GM21529 (cell line): ENCODE measurements at regions not wholly inside any gene's neighbourhood (a gene's known extent, or its start where the extent isn't known, plus 50 kb on each side); places are given as distances from the start of the nearest gene placed in this dataset.
"Not testable (repeated sequence)": the region's sequence is repeated elsewhere in the genome, so short reads cannot be mapped to it uniquely, and the experiment has no call there.

Experiments
- ATAC-seq: cut with Tn5 transposase; IDR thresholded peaks from one replicate; pipeline ENCODE4 v1.9.1; 2021; ENCODE audit not compliant: unreplicated experiment

DNA sequence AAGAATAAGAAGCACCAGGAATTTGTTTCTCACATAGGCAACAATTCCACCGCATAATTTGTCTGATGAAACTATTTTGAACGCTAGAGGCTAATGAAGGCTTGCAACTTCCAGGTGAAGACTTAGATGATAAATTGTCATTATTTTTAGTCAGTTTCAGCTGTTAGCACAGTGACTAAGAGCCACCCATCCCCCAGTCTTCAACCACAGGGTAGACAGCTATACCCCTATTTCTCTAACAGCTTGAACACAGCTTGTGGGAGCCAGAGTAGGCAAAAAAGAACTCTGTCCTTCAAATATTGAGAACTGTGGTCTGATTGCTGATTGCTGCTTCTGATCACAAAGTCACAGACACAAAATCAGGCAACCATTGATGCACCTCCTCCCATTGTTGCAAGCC, 1124.8 kb upstream of the PRR20A start:
- no peak for ATAC-seq

DNA sequence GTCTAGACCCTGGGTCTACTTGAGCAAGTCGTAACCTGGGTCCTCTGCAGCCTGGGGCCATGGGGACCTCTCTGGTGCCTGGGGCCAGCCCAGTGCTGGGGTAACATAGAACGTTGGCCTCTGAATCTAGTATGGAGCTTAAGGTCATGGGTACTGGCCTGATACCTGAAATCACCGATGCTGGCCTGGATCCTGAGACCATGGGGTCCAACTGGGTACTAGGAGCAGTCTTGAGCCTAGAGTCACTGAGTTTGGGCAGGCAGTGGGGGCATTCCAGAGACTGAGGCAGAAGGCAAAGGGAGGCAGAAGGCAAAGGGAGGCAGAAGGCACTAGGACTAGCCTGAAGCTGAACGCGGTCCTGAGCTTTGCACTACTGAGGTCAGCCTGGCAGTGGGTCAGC, 1121.1 kb upstream of the PRR20A start:
- no peak for ATAC-seq

DNA sequence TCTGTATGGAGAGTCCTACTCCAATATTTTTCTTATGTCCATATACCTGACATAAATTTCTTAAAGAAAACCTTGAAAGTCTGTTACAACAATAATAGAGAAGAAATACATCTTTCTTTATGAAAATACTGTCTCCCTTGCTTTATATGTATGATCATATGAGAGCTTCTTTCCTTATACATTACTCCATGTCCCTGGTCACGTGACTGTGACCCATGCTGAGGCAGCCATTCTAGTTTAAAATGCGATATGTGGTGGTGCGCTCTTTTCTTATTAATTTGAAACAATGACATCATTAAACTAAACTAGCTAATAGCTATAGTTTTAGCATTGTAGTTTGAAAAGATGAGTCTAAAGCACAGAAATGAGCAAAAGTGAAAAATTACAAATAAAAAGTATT, 1120.3 kb upstream of the PRR20A start:
- no peak for ATAC-seq

DNA sequence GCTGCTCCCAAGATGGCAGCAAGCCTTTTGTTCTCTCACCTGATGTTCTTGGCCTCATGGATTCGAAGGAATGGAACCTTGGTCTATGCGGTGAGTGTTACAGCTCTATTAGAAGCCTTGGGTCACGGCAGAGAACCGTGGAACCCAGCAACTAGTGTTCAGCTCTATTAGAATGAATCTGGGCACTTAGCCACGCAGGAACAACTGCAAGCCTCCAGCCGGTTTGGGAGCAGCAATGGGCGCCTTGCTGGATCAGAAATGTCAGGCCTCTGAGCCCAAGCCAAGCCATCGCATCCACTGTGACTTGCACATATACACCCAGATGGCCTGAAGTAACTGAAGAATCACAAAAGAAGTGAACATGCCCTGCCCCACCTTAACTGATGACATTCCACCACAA, 1100.7 kb upstream of the PRR20A start:
- ATAC-seq, result no peak

DNA sequence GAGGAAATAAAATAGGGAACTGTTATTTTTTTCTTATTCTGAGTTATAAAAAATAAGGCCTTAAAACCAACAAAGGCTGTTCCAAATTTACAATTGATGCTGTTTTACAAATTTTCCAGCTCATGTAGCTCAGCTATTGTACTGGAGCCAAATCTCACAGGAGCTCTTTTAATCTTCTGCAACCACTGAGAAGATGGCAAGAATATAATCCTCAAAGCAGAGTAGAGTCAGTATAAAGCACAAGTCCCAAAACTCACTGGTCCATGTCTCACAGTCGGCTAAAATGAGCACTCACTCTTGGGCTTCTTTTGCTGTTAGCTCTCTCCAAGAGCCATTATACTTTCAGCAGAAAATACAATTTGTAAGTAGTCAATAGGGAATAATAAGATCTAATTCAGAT, 1074.4 kb upstream of the PRR20A start:
- no peak for ATAC-seq

DNA sequence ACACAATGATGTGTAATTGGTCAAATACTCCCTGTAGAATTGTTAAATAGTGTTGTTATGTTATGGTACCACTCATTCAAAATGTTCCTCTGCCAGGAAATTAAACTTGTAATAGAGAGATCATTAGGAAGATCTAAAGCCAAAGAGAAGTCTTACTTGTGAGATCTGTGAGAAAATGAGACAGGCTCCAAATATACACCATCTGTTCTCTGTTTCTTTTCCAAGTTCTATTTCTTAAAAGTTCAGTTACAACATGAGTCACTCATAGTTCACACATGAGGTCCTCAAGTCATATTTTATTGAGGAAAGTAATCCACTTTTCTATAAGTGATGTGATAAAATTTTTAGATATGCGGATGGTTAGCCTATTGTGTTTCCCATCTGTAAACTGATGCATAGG, 1038.1 kb upstream of the PRR20A start:
- no peak for ATAC-seq

DNA sequence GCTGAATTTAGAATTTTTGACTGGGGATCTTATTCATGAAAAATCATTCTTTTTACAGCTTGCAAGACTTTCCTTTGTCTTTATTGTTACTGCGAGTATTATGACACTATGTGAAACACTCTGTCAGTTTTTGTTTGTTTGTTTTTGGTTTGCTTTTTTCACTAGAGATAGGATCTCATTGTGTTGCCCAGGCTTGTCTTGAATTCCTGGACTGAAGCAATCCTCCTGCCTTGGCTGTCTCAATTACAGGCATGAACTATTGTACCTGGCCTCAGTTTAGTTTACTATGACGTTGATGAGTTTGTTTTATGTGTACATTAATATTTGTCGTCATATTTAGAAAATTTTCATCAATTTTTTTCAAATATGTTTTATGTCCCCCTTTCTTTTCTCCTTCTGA, 1030.0 kb upstream of the PRR20A start:
- ATAC-seq, result no peak

DNA sequence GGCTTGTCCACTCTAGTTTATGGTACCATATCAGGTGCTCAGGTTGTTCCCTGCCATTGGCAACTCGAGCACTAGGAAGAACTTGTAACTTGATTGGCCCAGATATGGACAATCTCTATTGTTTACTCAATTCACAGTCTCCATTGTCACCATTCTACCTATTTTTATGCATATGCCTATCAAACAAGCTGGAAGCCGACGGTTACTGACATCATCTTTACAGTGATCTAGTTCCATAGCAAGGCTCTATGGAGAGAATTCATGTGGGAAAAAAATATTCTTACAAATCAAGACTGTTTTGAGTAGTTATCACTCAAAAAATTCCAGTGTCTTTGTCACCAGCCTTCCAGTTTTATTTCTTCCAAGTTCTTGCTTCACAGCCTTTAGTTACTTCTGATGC, 1006.2 kb upstream of the PRR20A start:
- ATAC-seq, result no peak

DNA sequence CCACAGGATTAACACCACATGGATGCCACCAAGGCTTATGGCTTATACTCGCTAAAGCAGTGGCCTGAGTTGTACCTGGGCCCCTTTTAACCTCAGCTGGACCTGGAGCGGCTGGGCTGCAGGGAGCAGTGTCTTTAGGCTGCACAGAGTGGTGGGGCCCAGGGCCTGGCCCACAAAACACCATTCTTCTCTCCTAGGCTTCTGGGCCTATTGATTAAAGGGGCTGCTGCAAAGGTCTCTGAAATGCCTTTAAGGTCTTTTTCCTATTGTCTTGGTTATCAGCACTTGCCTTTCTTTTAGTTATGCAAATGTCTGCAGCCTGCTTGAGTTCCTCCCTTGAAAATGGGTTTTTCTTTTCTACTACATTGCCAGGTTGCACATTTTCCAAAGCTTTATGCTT, 973.9 kb upstream of the PRR20A start:
- no peak for ATAC-seq

DNA sequence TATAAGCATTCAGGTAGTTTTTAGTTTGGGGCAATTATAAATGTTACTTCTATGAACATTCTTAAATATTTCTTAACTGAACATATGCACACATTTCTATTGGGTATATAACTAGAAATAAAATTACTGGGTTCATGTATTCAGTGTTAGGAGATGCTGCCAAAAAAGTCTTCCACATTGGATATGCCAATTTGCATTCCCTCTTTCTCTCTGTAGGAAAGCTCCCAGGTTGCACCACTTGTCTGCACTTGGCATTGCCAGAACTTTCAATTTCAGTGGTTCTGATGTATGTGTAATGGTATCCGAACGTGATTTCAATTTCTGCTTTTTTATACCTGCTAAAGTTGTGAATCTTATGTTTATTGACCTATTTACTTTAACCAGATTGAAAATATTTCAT, 972.1 kb upstream of the PRR20A start:
- no peak for ATAC-seq

DNA sequence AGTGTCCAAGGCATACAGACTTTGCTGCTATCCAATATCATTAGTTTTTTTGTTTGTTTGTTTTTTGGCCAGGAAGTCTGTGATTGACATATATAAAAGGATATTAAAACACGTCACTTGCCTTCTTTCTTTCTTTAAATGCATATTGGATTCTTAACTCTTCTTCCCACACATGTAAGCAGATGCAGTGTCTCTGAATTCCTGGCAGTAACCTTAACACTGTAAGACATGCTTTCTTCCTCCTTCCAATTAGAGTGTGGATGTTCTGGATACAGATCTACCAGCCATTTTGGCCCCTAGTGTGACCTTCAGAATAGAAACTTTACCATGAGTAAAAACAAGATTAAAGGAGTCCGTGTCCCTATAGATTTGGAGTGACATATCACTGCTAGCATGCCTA, 967.4 kb upstream of the PRR20A start:
- ATAC-seq, result no peak

DNA sequence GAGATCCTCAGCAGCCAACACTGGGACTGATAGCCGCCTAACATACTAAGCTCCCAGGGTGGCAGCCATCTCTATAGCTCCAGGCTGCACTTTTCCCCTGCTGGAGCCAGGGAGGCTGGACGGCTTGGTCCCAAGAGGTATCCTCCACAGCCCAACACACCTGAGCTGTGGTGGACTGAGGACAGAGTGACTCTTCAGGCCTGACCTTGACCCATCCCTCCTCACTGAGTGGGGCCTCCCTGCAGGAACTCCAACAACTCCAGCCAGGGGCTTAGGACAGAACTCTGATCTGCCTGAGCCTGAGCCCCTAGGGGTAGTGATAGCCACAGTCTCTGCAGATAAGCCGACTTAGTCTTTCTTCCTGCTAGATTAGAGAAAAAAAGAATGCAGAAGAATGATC, 958.1 kb upstream of the PRR20A start:
- ATAC-seq, result no peak

DNA sequence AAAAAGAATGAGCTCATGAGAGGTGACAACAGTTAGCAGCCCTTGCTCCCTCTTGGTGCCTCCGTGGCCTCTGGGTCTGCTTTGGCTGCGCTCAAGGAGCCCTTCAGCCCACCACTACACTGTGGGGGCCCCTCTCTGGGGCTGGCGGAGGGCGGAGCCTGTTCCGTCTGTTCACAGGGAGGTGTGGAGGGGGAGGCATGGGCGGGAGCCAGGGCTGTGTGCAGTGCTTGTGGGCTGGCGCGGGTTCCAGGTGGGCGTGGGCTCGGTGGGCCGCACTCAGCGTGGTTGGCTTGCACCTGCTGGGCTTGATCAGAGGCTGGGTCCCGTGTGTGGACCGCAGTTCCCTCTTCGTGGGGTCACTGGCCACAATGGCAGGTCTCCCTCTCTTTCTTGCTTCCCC, 953.4 kb upstream of the PRR20A start:
- ATAC-seq, result no peak

DNA sequence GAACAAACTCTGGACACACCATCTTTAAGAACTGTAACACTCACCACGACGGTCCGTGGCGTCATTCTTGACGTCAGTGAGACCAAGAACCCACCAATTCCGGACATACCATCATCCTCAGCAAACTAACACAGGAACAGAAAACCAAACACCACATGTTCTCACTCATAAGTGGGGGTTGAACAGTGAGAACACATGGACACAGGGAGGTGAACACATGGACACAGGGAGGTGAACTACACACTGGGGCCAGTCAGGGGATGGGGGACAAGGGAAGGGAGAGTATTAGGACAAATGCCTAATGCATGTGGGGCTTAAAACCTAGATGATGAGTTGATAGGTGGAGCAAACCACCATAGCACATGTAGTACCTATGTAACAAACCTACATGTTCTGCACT, 952.1 kb upstream of the PRR20A start:
- not testable (repeated sequence) for ATAC-seq

DNA sequence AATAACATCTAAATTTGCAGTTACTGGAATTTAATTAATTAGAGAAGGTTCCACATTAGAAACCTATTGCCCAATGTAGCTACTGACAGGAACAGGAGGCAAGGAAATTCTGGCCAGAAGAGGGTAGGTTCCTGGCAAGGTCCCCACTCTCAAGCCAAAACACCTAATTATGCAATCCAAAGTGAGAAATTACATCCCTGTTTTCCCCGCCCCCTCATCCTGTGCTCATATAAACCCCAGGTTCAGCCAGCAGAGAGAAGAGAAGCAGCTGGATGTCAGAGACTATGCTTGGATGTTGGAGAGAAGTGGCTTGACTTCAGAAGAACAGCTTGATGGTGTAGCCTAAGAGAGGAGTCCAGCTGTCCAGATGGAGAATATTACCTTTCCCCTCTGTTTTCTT, 951.3 kb upstream of the PRR20A start:
- no peak for ATAC-seq

DNA sequence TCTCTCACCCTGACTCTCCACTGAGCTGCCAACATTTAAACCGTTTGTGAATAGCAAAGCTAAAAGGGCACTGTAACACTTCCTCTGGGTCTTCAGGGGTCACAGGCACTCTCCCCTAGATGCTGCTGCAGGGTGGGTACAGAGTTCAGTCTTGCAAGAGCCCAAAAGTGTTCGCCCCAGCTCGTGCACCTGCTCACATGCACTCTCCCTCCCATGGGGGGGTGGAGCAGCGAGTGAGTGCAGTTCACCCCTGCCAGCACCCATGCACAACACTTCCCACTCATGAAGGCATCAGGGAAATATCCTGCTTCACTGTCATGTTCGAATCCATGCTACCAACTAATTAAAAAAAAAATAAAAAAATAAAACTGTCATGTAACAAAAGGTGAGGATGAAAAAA, 950.7 kb upstream of the PRR20A start:
- no peak for ATAC-seq

DNA sequence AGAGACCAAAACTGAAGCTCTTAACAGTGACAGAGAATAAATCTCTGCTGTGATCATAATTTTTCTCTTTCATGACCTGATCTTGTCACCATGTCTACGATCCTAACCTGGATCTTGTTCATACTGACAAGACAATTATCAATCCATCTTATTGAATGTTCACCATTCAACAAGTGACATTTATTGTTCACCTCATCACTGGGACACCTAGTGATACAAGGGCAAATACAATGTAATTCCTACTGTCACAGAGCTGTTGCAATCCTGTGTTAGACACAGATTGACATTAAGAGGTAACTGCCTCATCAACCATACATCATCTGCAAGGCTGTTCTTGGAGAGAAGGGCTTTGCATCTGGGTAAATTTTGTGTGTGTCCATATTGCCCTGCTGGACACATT, 942.4 kb upstream of the PRR20A start:
- ATAC-seq, result no peak

DNA sequence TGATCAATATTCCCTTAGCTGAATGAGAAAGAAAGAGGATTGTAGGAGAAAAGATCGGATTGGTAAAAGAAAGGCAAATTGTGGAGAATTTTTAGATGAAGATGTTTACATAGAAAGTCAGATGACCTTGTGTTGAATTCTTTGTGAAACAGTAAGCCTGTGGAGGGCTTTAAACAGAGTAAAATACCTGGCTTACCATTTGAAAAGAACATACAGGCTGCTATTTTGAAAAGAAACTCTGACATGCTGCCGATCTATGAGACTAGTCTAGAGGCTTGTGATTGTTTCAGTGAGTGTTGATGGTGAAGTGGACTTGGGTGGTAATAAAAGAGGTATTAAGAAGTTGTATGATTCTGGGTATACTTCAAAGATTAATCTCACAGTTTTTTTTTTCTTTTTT, 938.9 kb upstream of the PRR20A start:
- no peak for ATAC-seq

DNA sequence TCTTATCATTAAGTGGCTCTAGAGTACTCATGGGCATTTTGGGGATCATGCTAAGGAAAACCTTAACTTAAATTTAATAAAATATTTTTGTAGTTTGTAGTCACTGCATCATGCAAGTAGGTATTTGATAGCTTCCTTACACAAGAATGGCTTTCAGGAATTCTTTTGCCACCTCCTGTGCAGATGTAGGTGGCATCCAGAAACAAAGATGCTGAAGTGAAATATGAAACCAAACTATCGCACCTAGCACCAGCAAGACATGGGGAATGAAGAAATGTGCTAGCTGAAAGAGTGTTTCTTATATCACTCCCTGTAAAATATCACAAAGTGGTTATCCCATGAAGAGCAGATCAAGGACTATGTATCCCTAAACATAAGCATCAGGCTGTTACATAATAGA, 924.5 kb upstream of the PRR20A start:
- no peak for ATAC-seq

DNA sequence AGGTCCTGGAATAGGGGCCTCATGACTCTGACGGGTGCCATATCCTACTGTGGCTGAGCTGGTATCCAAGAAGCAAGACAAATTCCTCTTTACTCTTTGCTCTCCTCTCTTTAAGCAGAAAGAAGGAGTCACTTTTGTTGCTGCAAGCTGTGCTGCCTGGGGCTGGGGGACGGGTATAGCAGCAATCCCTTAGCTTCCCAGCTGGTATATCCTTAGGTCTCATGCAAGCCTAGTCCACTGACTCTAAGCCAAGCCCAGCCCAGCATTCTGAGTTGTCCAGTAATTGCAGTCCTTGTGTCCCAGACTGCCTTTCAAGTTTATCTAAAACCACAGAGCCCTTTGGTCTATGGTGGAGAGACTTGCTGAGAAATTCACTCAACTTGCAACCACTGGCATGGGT, 893.0 kb upstream of the PRR20A start:
- no peak for ATAC-seq

DNA sequence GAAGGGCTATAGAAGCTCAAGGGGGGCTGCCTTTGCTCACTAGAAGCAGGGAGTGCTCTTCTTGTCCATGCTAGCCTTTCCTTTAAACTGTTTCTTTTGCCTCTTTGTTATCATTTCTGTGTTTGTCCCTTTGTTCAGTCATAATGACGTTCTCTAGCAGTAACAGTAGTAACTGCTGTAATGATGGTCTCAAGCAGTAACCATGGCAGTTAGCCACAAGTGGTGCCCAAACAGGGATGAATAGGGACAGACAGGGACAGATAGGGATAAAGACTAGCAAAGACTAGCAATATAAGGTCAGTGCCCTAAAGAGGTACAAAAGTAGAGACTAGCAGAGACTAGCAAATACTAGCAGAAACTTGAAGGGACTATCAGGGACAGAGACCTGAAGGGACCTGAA, 869.0 kb upstream of the PRR20A start:
- no peak for ATAC-seq

DNA sequence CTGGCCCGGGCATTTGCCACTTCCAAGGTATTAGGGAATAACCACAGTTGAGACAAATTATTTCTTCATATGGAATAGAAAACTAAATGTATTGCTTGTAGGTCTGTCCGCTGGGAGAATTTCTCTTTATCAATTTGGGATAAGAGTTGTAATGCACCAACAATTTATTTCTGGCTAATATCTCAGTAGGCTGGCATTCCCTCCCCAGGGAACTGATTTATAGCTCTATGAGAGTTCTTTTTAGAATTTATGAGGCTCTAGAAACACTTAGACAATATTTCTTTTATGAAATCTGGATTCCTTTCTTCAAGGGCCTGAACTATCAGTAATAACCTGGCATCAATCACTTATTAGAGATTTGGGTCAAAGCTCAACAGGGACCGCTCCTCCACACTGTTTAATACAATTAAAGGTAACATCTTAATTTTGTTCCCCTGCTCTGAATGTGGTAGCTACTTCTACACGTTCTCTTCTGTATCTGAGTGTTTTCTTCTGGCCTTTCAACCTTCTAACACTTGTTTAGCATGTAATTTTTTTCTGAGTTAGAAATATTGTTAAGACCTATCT, 857.4 kb upstream of the PRR20A start:
- ATAC-seq, result no peak

DNA sequence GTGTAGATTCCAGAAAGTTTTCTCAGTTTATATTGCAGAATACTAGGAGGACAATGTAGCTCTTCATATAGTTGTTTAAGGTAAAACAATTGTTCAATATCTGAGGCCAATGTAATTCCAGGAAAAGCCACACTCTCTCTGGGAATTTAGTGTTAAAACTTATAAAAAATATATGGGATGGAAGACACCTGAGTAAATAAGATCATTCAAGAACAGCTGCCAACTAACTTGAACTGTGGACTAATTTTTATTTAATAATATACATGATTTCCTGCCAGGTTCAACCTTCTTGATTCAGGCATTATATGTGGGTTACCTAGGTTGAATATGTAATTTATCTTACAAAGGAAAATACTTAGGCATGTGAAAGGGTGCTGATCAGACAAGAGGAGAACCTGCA, 841.1 kb upstream of the PRR20A start:
- no peak for ATAC-seq

DNA sequence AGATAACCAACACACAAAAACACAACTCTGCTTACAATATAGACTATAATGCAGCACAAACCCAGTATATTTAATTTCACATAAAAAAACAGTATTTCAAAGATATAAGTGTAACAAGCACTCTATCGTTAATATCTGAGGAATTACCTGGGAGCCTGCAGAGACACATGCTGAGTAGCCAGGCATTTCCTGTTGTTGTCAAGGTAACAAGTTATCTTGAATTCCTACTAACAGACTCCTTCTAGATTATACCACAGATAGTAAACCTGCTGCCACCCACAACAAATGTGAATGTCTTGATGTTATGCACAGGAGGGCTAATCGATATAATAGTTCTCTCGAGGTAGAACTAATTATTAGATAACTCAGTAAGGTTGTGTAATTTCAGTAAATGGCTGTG, 826.0 kb upstream of the PRR20A start:
- ATAC-seq, result no peak
